ENCODE measurements at regions not wholly inside any gene's neighbourhood (a gene's known extent, or its start where the extent isn't known, plus 50 kb on each side); places are given as distances from the start of the nearest gene placed in this dataset.

GRCh38 chr2:18284331-18284730, 276.1 kb downstream of the RDH14 start:
- no peak for DNase-seq
- H3K27ac ChIP-seq (ENCODE audit: insufficient read depth in 1 of 2, low read depth in 1 of 2, low read length in 2 of 2, poor library complexity in 1 of 2, severe bottlenecking in 2 of 2): no peak overlapping the region
- H3K4me1 ChIP-seq (ENCODE audit: control extremely low read depth in 1 of 4, control insufficient read depth in 4 of 4, insufficient read depth in 4 of 4, low read length in 3 of 4): no peaks in the 10 kb centered on the region
- WGBS (ENCODE audit: insufficient coverage): 80% methylated on average over 1 of the region's 4 CpGs
- CTCF ChIA-PET: no interaction called here
- POLR2A ChIA-PET: interaction anchor here (0.6 kb wide), 1 partner anchor 55 kb away, joined by 3 read pairs; no protein-coding TSS in a partner anchor
- no peaks in the 10 kb centered on the region for H3K36me3 ChIP-seq (ENCODE audit: control insufficient read depth in 4 of 4, insufficient read depth in 4 of 4, low read length in 3 of 4)
- H3K9me3 ChIP-seq (ENCODE audit: control extremely low read depth in 1 of 5, control insufficient read depth in 4 of 5, insufficient read depth in 2 of 5, low read depth in 1 of 5, low read length in 4 of 5): peaks cover 0 to 2% (median 0%) of the 10 kb centered on the region in 5 experiments
- no peak overlapping the region for H3K4me3 ChIP-seq (ENCODE audit: control insufficient read depth in 1 of 7, extremely low read depth in 1 of 7, insufficient read depth in 4 of 7, low read depth in 2 of 7, low read length in 6 of 7)
- peaks cover 0 to 4% (median 0%) of the 10 kb centered on the region in 5 experiments for H3K27me3 ChIP-seq (replicated peaks in 2 of 5; ENCODE audit: control insufficient read depth in 4 of 5, insufficient read depth in 5 of 5, low read length in 4 of 5)

DNA sequence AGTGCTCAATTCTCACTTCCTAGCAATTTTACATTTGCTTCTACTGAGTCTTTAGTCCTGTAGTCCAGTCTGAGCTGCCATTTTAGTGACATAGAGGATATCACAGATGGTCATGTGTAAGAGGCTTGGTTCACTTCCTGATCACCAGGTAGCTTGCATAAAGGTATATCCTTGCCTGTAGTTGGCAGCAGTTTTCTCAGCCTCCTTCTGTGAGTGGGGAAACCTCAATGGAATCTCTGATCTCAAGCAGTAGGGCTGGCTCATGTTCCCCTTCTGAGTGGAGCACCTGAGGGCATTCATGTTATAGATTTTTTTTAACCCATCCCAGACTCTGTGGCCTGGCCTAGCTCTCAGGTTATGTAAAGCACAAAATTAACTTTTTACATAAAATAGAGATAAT, 278.4 kb downstream of the RDH14 start:
- Histone ChIP-seq H3K9me3 (ENCODE audit: control extremely low read depth in 1 of 5, control insufficient read depth in 4 of 5, insufficient read depth in 2 of 5, low read depth in 1 of 5, low read length in 4 of 5) (peaks cover 0 to 2% (median 0%) of the 10 kb centered on the region in 5 experiments), H3K4me3 (ENCODE audit: control insufficient read depth in 1 of 7, extremely low read depth in 1 of 7, insufficient read depth in 4 of 7, low read depth in 2 of 7, low read length in 6 of 7) (no peak overlapping the region), H3K27me3 (replicated peaks in 2 of 5; ENCODE audit: control insufficient read depth in 4 of 5, insufficient read depth in 5 of 5, low read length in 4 of 5) (no peaks in the 10 kb centered on the region), H3K4me1 (ENCODE audit: control extremely low read depth in 1 of 4, control insufficient read depth in 4 of 4, insufficient read depth in 4 of 4, low read length in 3 of 4) (no peaks in the 10 kb centered on the region), H3K36me3 (ENCODE audit: control insufficient read depth in 4 of 4, insufficient read depth in 4 of 4, low read length in 3 of 4) (no peaks in the 10 kb centered on the region), H3K27ac (ENCODE audit: insufficient read depth in 1 of 2, low read depth in 1 of 2, low read length in 2 of 2, poor library complexity in 1 of 2, severe bottlenecking in 2 of 2) (no peak overlapping the region)
- DNase-seq: no peak
- ChIA-PET POLR2A (no interaction called here), CTCF (no interaction called here)

DNA sequence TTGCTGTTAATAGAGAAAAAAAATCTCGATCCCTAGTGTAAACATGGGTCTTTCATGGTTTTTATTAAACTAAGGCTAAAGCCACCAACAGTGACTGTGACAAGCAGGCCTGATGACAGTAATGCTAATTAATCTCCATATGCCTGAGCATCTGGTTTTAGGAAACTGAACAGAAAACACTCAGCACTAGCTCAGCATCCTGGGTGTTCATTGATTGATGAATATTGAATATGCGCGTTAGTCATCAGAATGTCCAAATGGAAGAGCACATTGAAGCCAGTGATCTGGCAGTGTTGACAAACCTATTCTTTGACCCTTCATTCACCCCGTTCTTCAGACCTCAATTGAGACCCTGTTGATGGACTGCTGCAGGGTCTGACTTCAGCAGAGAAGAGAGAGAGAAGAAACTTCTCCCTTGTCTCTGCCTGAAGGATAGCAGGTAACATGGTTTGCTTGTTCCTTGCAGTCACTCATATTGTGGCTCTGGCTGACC, 283.8 kb downstream of the RDH14 start:
- CTCF ChIA-PET: no interaction called here
- POLR2A ChIA-PET: no interaction called here
- 81% methylated on average over 3 of the region's 4 CpGs for WGBS (ENCODE audit: insufficient coverage)
- Histone ChIP-seq H3K27ac (ENCODE audit: insufficient read depth in 1 of 2, low read depth in 1 of 2, low read length in 2 of 2, poor library complexity in 1 of 2, severe bottlenecking in 2 of 2) (no peak overlapping the region), H3K4me1 (ENCODE audit: control extremely low read depth in 1 of 4, control insufficient read depth in 4 of 4, insufficient read depth in 4 of 4, low read length in 3 of 4) (no peaks in the 10 kb centered on the region), H3K9me3 (ENCODE audit: control extremely low read depth in 1 of 5, control insufficient read depth in 4 of 5, insufficient read depth in 2 of 5, low read depth in 1 of 5, low read length in 4 of 5) (peaks cover 0 to 2% (median 0%) of the 10 kb centered on the region in 5 experiments), H3K36me3 (ENCODE audit: control insufficient read depth in 4 of 4, insufficient read depth in 4 of 4, low read length in 3 of 4) (no peaks in the 10 kb centered on the region), H3K27me3 (replicated peaks in 2 of 5; ENCODE audit: control insufficient read depth in 4 of 5, insufficient read depth in 5 of 5, low read length in 4 of 5) (no peaks in the 10 kb centered on the region), H3K4me3 (ENCODE audit: control insufficient read depth in 1 of 7, extremely low read depth in 1 of 7, insufficient read depth in 4 of 7, low read depth in 2 of 7, low read length in 6 of 7) (no peak overlapping the region)
- DNase-seq: no peak

DNA sequence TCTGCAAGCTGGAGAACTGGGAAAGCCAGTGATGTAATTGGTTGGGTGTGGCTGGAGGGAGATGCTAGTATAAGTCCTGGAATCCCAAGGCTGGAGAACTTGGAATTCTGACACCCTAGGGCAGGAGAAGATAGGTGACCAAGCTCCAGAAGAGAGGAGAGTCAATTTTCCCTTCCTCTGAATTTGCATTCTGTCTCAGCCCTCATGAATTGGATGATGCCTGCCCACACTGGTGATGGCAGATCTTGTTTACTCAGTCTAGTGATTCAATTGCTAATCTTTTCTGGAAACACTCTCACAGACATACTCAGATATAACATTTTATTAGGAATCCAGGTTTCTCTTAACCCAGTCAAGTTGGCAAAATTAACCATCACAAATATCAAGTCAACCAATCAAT, 287.2 kb downstream of the RDH14 start:
- DNase-seq: no peak
- H3K4me1 ChIP-seq (ENCODE audit: control extremely low read depth in 1 of 4, control insufficient read depth in 4 of 4, insufficient read depth in 4 of 4, low read length in 3 of 4): no peaks in the 10 kb centered on the region
- peaks cover 0 to 2% (median 0%) of the 10 kb centered on the region in 5 experiments for H3K9me3 ChIP-seq (ENCODE audit: control extremely low read depth in 1 of 5, control insufficient read depth in 4 of 5, insufficient read depth in 2 of 5, low read depth in 1 of 5, low read length in 4 of 5)
- no peaks in the 10 kb centered on the region for H3K27me3 ChIP-seq (replicated peaks in 2 of 5; ENCODE audit: control insufficient read depth in 4 of 5, insufficient read depth in 5 of 5, low read length in 4 of 5)
- H3K27ac ChIP-seq (ENCODE audit: insufficient read depth in 1 of 2, low read depth in 1 of 2, low read length in 2 of 2, poor library complexity in 1 of 2, severe bottlenecking in 2 of 2): no peak overlapping the region
- H3K4me3 ChIP-seq (ENCODE audit: control insufficient read depth in 1 of 7, extremely low read depth in 1 of 7, insufficient read depth in 4 of 7, low read depth in 2 of 7, low read length in 6 of 7): no peak overlapping the region
- no peaks in the 10 kb centered on the region for H3K36me3 ChIP-seq (ENCODE audit: control insufficient read depth in 4 of 4, insufficient read depth in 4 of 4, low read length in 3 of 4)
- CTCF ChIA-PET: no interaction called here
- POLR2A ChIA-PET: no interaction called here

DNA sequence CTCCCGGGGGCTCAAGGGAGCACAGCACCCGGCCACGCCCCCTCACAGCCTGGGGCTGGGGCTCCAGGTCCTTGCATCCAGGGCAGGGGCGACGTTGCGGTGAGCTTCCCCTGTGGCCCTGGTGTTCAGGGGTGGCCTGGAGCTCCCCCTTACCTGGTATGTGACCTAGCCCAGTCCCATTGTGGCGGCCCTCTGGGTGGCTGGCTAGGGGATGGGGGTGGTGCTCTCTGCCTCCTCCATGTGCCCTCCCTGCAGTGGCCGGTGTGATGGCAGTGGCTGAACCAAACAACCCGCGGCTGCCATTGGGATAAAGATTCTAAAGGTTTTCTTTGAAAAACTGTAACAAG, 288.3 kb downstream of the RDH14 start:
- 97% methylated on average over 7 of the region's 10 CpGs for WGBS (ENCODE audit: insufficient coverage)
- H3K27ac ChIP-seq (ENCODE audit: insufficient read depth in 1 of 2, low read depth in 1 of 2, low read length in 2 of 2, poor library complexity in 1 of 2, severe bottlenecking in 2 of 2): no peak overlapping the region
- H3K27me3 ChIP-seq (replicated peaks in 2 of 5; ENCODE audit: control insufficient read depth in 4 of 5, insufficient read depth in 5 of 5, low read length in 4 of 5): no peaks in the 10 kb centered on the region
- ChIA-PET POLR2A (no interaction called here), CTCF (no interaction called here)
- no peaks in the 10 kb centered on the region for H3K9me3 ChIP-seq (ENCODE audit: control extremely low read depth in 1 of 5, control insufficient read depth in 4 of 5, insufficient read depth in 2 of 5, low read depth in 1 of 5, low read length in 4 of 5)
- H3K36me3 ChIP-seq (ENCODE audit: control insufficient read depth in 4 of 4, insufficient read depth in 4 of 4, low read length in 3 of 4): no peaks in the 10 kb centered on the region
- no peak for DNase-seq
- no peaks in the 10 kb centered on the region for H3K4me1 ChIP-seq (ENCODE audit: control extremely low read depth in 1 of 4, control insufficient read depth in 4 of 4, insufficient read depth in 4 of 4, low read length in 3 of 4)
- H3K4me3 ChIP-seq (ENCODE audit: control insufficient read depth in 1 of 7, extremely low read depth in 1 of 7, insufficient read depth in 4 of 7, low read depth in 2 of 7, low read length in 6 of 7): no peak overlapping the region

GRCh38 chr2:18271370-18272147, 288.9 kb downstream of the RDH14 start:
- Histone ChIP-seq H3K27ac (ENCODE audit: insufficient read depth in 1 of 2, low read depth in 1 of 2, low read length in 2 of 2, poor library complexity in 1 of 2, severe bottlenecking in 2 of 2) (no peak overlapping the region), H3K36me3 (ENCODE audit: control insufficient read depth in 4 of 4, insufficient read depth in 4 of 4, low read length in 3 of 4) (no peaks in the 10 kb centered on the region), H3K4me3 (ENCODE audit: control insufficient read depth in 1 of 7, extremely low read depth in 1 of 7, insufficient read depth in 4 of 7, low read depth in 2 of 7, low read length in 6 of 7) (no peak overlapping the region), H3K4me1 (ENCODE audit: control extremely low read depth in 1 of 4, control insufficient read depth in 4 of 4, insufficient read depth in 4 of 4, low read length in 3 of 4) (no peaks in the 10 kb centered on the region), H3K9me3 (ENCODE audit: control extremely low read depth in 1 of 5, control insufficient read depth in 4 of 5, insufficient read depth in 2 of 5, low read depth in 1 of 5, low read length in 4 of 5) (no peaks in the 10 kb centered on the region), H3K27me3 (replicated peaks in 2 of 5; ENCODE audit: control insufficient read depth in 4 of 5, insufficient read depth in 5 of 5, low read length in 4 of 5) (no peaks in the 10 kb centered on the region)
- DNase-seq: no peak
- ChIA-PET POLR2A (no interaction called here), CTCF (no interaction called here)
- 94% methylated on average over 13 of the region's 17 CpGs for WGBS (ENCODE audit: insufficient coverage)

GRCh38 chr2:18268400-18268799, 292.1 kb downstream of the RDH14 start:
- DNase-seq: no peak
- Histone ChIP-seq H3K27me3 (replicated peaks in 2 of 5; ENCODE audit: control insufficient read depth in 4 of 5, insufficient read depth in 5 of 5, low read length in 4 of 5) (no peaks in the 10 kb centered on the region), H3K9me3 (ENCODE audit: control extremely low read depth in 1 of 5, control insufficient read depth in 4 of 5, insufficient read depth in 2 of 5, low read depth in 1 of 5, low read length in 4 of 5) (no peaks in the 10 kb centered on the region), H3K36me3 (ENCODE audit: control insufficient read depth in 4 of 4, insufficient read depth in 4 of 4, low read length in 3 of 4) (no peaks in the 10 kb centered on the region), H3K4me1 (ENCODE audit: control extremely low read depth in 1 of 4, control insufficient read depth in 4 of 4, insufficient read depth in 4 of 4, low read length in 3 of 4) (peaks cover 0 to 3% (median 0%) of the 10 kb centered on the region in 4 experiments), H3K27ac (ENCODE audit: insufficient read depth in 1 of 2, low read depth in 1 of 2, low read length in 2 of 2, poor library complexity in 1 of 2, severe bottlenecking in 2 of 2) (no peak overlapping the region), H3K4me3 (ENCODE audit: control insufficient read depth in 1 of 7, extremely low read depth in 1 of 7, insufficient read depth in 4 of 7, low read depth in 2 of 7, low read length in 6 of 7) (no peak overlapping the region)
- ChIA-PET POLR2A (no interaction called here), CTCF (no interaction called here)
- WGBS (ENCODE audit: insufficient coverage): 100% methylated on average over 2 of the region's 3 CpGs
